Fibroblast of gingiva (primary cell): ENCODE measurements at regions not wholly inside any gene's neighbourhood (a gene's known extent, or its start where the extent isn't known, plus 50 kb on each side); places are given as distances from the start of the nearest gene placed in this dataset.
"Not testable (repeated sequence)": the region's sequence is repeated elsewhere in the genome, so short reads cannot be mapped to it uniquely, and the experiment has no call there.

Experiments
- DNase-seq: peaks from one replicate; pipeline ENCODE4 v3.0.0-alpha.2; 2011; ENCODE audit warnings: low read depth

GRCh38 chr5:143634689-143635088, 177.3 kb upstream of the HMHB1 start:
- DNase-seq: no peak

GRCh38 chr5:143629871-143630659, 181.9 kb upstream of the HMHB1 start:
- DNase-seq: no peak

- not testable (repeated sequence) for DNase-seq
Observed at GRCh38 chr5:143625048-143625447, 186.9 kb upstream of the HMHB1 start.

- no peak for DNase-seq
Observed at GRCh38 chr5:143624465-143624864, 187.5 kb upstream of the HMHB1 start.

- no peak for DNase-seq
Observed at GRCh38 chr5:143619040-143619439, 192.9 kb upstream of the HMHB1 start.

GRCh38 chr5:143618141-143618540, 193.8 kb upstream of the HMHB1 start:
- DNase-seq: no peak

GRCh38 chr5:143614831-143615230, 197.1 kb upstream of the HMHB1 start:
- DNase-seq: no peak

- no peak for DNase-seq
Observed at GRCh38 chr5:143613329-143613728, 198.6 kb upstream of the HMHB1 start.

- DNase-seq: no peak
Observed at GRCh38 chr5:143610946-143611345, 201.0 kb upstream of the HMHB1 start.

GRCh38 chr5:143606043-143606752, 202.7 kb upstream of the NR3C1 start:
- no peak for DNase-seq

- DNase-seq: no peak
Observed at GRCh38 chr5:143605403-143606005, 202.0 kb upstream of the NR3C1 start.

GRCh38 chr5:143601917-143602333, 198.4 kb upstream of the NR3C1 start:
- DNase-seq: no peak

- no peak for DNase-seq
Observed at GRCh38 chr5:143601357-143601756, 197.9 kb upstream of the NR3C1 start.

GRCh38 chr5:143600396-143601075, 197.1 kb upstream of the NR3C1 start:
- peak; percentile 39 for DNase-seq

GRCh38 chr5:143599474-143599873, 196.0 kb upstream of the NR3C1 start:
- DNase-seq: no peak

GRCh38 chr5:143596824-143597223, 193.3 kb upstream of the NR3C1 start:
- no peak for DNase-seq

- DNase-seq: peak; percentile 9
Observed at GRCh38 chr5:143594902-143595818, 191.7 kb upstream of the NR3C1 start.

GRCh38 chr5:143593723-143594122, 190.2 kb upstream of the NR3C1 start:
- DNase-seq: no peak

- DNase-seq: no peak
Observed at GRCh38 chr5:143592648-143593047, 189.2 kb upstream of the NR3C1 start.

- no peak for DNase-seq
Observed at GRCh38 chr5:143588933-143589662, 185.6 kb upstream of the NR3C1 start.

GRCh38 chr5:143588121-143588520, 184.6 kb upstream of the NR3C1 start:
- DNase-seq: not testable (repeated sequence)
